HuH-7 (cell line): ENCODE measurements at regions not wholly inside any gene's neighbourhood (a gene's known extent, or its start where the extent isn't known, plus 50 kb on each side); places are given as distances from the start of the nearest gene placed in this dataset.
"Not testable (repeated sequence)": the region's sequence is repeated elsewhere in the genome, so short reads cannot be mapped to it uniquely, and the experiment has no call there.

Experiments
- DNase-seq: peaks from one replicate; pipeline ENCODE4 v3.0.0; 2011; ENCODE audit warnings: low spot score

DNA sequence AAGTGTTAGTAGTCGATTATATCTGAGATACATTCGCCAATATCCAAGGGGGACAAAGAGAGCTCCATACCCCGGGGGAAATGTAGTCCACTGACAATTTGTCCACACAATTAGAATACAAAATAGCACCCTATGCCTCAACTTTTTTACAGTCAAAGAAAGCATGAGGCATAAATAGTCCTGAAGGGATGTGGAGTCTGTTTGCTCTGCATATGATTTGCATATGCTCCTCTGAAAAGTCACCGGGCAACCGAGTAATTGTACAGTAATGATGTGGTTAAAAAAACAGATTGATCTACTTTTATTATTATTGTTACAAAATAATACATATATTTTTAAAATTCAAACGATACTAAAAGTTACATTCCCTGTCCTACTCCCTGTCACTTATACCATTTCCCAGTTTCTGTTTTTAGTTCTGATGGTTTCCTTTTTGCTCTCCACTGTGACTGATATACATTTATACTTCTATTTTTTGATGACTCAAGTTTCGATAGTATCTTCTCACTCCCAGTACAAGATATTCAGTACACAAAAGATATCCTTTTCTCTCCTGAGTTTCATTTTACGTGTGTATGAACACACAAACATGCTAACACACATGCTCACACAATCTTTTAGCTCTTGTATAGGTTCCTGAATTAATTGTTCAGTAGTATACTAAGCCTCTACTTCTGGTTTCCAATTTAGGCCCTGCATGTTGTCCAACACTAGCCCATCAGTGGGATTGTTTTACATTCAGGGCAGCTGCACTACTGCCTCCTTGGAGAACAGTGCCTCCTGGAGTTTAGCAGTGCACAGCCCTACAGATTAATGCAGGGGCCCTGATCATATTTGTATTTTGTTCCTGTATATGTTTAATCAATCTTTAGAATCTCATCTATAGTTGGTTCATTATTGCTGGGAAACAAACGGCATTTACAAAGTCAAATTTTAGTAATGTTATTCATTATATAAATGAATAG is 130.9 kb downstream of the TES start:
- DNase-seq: no peak

DNA sequence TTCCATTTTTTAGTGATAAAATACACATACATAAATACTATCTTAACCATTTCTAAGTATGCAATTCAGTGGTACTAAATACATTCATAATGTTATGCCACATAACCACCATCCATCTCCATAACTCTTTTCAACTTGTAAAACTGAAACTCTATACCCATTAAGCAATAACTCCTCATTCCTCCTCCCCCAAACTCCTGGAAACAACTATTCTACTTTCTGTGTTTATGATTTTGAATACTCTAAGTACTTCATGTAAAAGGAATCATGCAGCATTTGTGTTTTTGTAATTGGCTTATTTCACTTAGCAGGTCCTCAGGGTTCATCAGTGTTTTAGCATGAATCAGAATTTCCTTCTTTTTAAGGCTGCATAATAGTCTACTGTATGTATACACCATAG is 131.8 kb downstream of the TES start:
- no peak for DNase-seq

DNA sequence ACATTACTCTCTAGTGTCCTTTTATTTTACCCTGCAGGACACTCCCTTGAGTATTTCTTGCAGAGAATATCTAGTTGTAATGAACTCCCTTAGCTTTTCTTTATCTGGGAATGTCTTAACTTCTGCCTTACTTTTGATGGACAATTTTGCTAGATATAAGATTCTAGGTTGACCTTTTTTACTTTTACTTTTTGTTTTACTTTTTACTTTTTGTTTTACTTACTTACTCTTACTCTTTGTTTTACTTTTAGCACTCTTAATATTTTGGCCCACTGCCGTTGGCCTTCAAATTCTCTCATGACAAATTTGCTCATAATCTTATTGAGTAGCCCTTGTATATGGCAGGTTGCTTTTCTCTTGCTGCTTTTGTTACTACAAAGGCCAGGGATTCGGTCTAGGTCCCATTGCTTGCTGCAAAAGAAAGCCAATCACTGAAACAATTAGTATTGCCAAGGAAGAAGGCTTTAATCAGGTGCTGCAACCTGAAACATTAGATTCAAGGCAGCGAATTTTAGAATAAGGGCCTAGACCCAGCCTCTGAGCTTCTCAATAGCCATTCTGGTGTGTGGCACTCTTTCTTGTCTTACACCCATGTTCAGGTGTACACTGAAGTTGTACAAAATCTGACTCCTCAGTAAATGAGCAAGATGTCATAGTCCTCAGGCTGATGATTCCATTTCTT is 137.0 kb downstream of the TES start:
- no peak for DNase-seq

DNA sequence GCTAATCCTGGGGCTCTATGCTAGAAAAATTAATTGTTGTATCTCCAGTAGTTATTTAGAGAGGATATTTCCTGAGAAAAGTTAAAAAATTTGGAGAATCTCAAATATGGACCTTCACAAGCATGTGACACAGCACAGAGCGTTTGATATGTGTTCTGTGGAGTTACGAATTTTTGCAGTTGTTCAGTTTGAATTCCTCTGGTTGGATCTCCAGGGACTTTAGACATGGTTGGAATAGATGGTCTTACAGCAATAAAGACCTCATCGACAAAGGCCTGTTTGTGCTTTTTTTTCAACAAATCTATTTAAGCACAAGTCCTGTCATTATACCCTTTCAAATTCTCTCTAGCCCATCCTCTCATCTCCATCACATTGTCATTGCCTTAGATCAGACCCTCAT is 138.0 kb downstream of the TES start:
- no peak for DNase-seq

DNA sequence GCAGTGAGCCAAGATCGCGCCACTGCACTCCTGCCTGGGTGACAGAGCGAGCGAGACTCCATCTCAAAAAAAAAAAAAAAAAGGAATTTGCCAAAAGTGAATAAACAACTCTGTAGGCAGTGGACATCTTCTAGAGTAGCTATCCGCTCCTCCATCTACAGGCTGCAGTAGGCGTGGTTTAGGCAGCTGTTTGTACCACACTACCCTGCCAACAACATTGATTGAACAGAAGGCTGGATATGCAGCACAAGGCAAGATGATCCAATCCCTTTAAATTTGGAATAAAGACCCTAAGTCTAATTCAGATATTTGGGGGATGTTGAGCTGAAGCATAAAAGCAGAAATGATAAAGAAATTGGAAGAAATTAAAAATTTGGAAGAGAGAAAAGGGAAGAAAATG is 141.6 kb downstream of the TES start:
- DNase-seq: no peak

DNA sequence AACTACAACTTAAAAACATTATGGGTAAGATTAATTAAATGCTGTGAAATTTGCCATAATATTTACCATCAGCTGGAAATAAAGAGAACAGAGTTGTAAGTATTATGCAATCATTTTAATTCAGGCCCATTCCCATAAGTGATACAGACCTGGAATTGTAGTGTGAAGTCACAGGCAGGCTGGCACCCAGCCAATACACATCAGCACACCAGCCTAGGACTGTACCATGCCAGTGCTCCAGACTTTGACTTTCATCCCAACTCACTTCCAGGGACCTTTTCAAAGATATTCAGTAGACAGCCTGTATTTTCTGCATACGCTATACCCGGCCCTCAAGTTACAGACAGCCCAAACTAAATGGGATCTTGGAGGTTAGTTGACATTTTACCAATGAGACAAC is 143.3 kb downstream of the TES start:
- no peak for DNase-seq

DNA sequence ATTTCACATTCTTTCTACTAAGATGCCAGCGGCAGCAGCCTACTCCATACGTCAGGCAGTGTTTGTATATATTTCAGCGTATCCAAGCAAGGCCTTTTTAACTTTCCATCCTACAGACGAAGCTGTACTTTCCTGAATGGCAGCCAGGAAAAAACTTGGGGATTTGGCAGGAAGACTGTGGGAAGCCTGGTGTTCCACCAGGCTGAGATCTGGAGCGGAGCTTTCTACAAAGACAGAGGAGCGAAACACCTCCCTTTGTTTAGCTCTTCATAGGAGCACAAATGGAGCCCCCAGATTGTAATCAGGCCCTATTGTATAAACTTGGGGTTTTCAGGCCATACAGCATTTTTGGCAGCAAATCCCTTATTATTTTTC is 143.8 kb downstream of the TES start:
- DNase-seq: no peak

DNA sequence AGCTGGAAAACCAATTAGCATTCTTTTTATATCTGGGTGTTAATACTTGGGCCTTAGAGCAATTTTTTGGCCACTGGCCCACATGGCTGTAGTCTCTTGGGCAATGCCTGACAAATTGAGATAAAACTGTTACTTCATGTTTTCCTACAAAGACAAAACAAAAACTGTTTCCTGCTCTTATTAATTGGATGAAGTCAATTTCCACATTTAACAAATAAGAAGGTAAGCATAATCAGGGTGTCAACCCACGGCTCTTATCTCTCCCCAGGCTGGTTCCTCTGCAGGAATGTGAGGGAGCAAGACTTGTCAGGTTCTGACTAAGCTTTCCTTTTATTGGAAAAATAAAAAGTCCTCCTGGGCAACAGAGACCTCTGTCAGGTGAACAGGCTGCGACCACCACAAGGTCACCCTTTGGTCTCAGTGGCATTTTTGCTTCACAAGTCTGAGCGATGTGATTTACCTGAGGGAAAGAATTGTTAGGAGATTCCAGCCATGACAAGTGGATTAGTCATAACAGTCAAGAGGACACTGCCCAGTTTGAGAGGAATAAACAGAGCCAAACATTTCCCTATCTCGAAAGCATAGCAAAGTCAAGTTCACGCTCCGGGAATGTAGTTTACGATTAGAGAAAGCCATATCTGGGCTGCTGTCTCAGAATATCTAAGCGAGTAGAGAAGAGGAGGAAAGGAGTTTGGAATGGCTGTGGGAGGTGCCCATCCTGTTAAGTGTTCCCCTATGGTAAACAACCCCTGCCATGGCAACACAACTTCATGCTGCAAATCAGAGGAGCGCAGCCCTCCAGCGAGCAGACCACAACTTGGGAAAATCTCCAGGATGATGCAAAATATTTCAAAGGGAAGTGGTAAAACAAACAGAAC is 144.4 kb downstream of the TES start:
- peak; percentile 9 for DNase-seq

DNA sequence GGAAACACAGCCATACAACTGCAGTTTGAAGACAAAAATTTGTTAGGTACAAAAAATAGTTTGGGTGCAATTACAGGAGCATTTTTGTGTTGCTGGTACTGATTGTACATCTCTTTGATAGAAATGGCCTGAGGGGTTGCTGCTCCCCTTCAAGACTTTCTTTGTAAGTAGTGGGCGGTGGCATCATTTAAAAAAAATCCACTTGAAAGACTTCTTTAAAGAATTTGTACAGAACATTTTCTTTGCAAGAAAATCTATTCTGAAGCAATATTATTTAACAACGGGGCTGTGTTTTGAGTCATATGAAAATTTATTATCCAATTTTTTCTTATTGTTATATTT is 144.1 kb upstream of the CAV2 start:
- no peak for DNase-seq

DNA sequence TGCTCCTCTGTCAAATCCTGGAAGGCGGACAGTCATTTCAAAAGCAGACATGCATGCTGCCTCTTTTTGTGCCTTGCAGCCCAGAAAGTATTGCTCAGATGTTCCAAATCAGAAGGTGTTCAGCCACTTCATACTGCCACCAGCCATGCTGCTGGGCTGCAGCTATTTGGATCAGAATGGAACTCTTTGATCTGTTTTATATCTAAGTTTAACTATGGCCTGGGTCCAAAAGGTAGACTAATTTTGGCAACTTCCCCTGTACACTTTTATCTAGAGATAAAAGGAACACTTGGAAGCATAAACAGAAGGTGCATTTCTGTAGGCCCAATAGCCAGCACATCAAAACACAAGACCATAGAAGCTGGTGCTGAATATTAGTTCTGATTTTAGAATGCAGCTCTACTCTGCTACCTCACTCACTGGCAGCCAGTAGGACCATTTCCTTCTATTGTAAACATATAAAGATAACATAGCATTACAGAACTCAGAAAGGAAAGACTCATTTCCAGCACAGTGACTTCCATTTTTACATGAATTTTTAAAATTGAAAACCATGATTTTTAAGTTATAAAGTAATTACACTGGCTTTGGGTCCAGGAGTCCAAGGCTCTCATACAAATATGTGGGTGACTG is 143.1 kb upstream of the CAV2 start:
- no peak for DNase-seq

DNA sequence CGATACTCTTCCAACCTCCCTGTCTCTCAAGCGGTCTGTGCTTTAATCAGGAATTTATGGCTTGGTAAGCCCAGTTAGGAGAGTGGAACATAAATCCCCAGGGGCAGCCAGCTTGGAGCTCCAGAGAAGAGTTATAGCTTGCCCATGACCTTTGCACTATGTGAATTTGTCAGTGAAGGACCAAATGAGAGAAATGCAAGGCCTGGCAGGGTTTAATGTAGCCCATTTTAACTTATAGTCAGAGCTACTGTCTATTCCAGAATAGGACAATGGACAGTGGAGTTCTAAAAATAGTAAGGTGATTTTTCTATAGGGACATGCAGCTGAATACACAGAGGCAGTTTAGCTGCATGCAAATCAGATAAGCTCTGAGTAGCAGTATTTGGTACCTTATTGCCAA is 142.6 kb upstream of the CAV2 start:
- peak; percentile 17 for DNase-seq

DNA sequence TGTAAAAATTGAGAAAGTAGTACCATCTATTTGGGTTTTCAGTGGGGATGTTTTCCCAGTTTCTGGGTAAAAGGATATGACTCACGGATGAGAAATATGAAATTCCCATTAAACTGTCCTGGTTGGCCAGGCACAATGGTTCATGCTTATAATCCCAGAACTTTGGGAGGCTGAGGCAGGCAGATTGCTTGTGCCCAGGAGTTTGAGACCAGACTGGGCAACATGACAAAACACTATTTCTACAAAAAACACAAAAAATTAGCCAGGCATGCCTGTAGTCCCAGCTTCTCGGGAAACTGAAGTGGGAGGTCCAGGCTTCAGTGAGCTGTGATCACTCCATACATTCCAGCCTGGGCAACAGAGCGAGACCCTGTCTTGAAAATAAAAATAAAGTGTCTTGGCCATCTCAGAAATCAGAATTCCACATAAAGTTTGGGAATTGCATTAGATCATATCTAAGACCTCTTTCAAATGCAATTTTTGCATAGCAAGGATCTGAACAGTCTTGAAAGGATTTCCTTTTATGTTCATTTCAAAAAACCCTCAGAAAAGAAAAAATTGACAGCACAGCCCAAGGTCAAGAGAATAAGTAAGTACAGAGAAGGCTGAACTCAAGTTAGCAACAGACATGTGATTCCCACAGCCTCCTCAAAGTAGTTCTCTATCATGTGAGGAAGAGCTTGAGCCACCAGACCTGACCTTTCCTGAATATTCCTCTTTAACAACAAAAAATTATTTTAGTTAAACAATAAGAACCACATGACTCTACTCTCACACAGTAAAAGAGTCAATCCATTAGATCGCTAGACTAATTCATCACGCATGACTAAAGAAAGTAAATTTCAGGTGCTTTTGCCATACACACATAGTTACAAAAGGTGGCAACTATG is 141.5 kb upstream of the CAV2 start:
- no peak for DNase-seq

DNA sequence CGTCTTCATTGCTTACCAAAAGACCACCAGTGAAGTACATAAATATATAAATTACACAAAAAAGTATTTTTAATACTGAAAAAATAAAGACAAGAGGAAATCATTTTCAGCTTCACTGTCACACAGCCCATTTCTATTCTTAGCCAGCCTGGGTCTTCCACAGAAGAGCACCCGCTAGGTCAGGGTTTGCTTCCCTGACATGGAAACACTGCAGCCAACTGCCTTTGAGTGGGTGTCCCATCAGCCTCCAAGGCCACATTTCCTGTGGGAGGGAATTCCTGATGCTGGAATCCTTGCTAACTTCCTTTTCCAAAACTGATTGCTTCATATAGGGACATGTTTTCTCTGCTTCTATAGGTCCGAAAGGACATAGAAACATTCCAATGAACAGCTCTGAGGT is 137.8 kb upstream of the CAV2 start:
- DNase-seq: no peak

DNA sequence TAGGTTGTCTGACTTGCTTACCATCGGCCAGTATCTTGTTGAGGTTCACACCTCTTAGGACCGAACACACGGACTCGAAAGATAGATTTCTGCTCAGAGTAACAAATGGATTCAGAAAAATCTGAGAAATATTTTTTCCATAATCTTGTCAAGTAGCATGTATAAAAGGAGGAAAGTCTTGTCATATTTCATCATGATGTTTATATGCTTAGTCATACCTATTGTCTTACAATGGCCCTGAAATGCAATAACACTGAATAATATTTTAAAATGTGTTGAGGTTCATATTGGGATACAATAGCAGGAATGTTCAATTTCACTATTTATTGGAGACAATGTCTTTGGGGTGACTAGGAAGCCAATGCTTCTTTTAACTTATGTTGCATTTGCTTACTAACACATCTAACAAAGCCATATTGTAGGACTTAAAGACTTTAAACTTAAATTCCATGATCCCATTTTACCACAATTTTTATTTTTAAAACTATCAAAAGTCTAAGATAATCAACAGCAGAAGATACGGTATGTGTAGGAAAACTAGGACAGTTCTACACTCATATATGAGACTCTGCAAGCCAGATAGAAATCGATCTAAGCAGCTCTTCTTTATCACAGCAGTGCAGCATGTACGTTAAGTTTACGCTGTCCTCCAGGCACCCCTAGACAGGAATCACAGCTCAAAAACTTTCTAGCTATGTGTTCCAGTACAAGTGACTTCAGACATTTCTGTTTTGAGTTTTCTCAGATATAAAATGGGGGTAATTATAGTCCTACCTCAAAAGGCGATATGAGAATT is 135.7 kb upstream of the CAV2 start:
- DNase-seq: no peak

DNA sequence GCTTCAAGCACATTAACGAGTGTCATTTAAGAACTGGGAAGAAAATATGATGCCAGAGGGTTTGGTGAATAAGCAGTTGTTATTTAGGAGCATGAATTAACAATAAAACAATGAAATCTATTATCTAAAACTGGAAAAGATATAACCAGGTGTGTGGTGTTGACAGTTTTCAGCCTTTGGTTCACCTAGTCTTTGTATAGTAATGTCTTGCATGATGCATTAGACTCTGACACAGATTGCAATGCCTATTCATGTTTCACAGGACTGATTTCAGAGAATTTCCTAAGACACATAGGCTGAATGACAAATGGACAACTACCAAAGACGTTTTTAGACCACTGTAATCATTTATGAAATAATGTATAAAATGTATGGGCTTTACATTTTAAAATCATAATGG is 135.1 kb upstream of the CAV2 start:
- DNase-seq: no peak

DNA sequence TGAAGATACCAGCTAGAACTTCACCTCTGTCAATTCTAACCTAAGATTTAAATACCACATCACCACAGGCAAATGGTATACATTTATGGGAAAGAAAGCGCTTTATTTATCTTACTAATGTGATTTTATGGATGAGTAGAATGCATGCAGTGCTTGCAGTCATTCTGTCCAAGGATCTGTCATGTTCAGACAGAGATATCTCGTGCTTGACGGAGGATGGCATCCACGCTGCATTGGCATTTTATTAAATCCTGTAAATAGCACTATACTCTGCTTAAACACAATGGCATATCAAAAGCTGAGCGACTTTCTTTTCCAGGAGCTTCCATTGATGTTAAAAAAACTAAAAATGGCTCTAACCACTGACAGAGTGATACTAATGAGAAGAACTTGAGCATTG is 133.7 kb upstream of the CAV2 start:
- no peak for DNase-seq

DNA sequence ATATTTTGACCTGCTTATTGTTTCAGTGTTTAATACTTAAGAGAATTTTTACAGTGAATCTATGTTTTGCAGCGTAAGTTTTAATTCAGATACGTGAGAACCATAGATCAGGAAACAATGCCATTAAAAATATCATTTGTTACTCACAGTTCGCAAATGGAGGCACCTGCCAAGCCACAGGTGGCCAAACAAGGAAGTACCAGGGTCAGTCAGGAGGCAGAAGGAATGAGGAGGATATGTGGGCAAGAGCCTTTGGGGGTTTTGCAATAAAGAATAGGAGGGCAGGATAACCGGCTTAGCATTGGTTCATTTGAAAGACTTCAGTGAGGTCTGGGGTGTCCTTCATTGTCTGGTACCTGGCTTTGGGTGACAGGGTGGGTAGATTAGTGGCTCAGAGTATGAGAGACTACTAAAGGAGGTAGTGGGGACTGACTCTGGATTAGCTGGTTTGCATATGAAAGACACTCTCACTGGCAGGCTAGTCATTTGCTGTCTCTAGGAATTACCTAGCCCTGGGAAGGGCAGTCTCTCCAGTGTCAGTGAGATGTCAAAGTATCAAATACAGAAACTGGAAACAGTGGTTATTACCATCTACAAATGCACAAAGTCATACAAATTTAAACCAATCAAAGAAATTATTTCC is 132.2 kb upstream of the CAV2 start:
- DNase-seq: no peak

DNA sequence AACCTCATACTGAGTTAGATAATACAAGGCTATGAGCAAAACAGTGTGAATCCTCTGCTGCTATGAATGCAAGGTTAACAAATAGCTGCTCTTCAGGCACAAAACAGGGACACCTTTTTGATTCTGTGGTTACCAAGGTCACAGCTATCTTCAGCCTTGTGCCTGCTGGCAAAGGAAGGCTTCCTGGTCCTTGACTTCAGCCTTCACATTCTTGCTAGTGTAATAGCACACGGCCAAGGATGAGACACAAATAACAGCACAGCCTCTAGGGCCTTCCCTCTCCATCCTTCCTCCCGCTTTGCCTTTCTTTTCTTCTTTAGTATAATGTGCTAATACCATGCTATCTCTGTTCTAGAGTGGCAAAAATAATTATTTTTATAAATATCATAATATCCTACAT is 130.6 kb upstream of the CAV2 start:
- no peak for DNase-seq

DNA sequence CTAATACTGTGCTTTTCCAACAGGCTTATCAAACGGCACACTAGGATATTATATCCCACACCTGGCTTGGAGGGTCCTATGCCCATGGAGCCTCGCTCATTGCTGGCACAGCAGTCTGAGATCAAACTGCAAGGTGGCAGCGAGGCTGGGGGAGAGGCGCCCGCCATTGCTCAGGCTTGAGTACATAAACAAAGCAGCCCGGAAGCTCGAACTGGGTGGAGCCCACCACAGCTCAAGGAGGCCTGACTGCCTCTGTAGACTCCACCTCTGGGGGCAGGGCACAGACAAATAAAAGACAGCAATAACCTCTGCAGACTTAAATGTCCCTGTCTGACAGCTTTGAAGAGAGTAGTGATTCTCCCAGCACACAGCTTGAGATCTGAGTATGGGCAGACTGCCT is 128.0 kb upstream of the CAV2 start:
- not testable (repeated sequence) for DNase-seq

DNA sequence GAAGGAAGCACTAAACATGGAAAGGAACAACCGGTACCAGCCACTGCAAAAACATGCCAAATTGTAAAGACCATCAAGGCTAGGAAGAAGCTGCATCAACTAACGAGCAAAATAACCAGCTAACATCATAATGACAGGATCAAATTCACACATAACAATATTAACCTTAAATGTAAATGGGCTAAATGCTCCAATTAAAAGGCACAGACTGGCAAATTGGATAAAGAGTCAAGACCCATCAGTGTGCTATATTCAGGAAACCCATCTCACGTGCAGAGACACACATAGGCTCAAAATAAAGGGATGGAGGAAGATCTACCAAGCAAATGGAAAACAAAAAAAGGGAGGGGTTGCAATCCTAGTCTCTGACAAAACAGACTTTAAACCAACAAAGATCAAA is 126.3 kb upstream of the CAV2 start:
- DNase-seq: not testable (repeated sequence)
